Testis (tissue), 2 donors: ENCODE measurements at regions not wholly inside any gene's neighbourhood (a gene's known extent, or its start where the extent isn't known, plus 50 kb on each side); places are given as distances from the start of the nearest gene placed in this dataset.

ENCODE experiments used
- DNase-seq: peaks from one replicate; pipeline ENCODE4 v3.0.0-alpha.2; 2019
- H3K27ac ChIP-seq, 2 donors: fragments of 200-600 bp; sonication (generic); one replicate each; pipeline ENCODE4 v1.5.1; 2019
- H3K27me3 ChIP-seq: fragments of 200-600 bp; sonication (generic); one replicate; pipeline ENCODE4 v1.5.1; 2019
- H3K36me3 ChIP-seq: fragments of 200-600 bp; sonication (generic); one replicate; pipeline ENCODE4 v1.5.1; 2017; ENCODE audit warnings: low read depth; ENCODE audit errors: missing control alignments
- H3K4me1 ChIP-seq: fragments of 200-600 bp; sonication (generic); one replicate; pipeline ENCODE4 v1.5.1; 2019
- H3K4me3 ChIP-seq, 2 donors: fragments of 200-600 bp; sonication (generic); one replicate each; pipeline ENCODE4 v1.5.1; 2017 to 2019
- H3K9me3 ChIP-seq: fragments of 200-600 bp; sonication (generic); one replicate; pipeline ENCODE4 v1.5.1; 2017
- CTCF ChIP-seq, 3 experiments: fragments of 450-650 bp in 2 of 3; fragments of 200-600 bp in 1 of 3; sonication (generic) in 1 of 3; IDR thresholded peaks; one replicate each; pipeline ENCODE4 v1.5.1; 2016 to 2019; ENCODE audit warnings: antibody characterized with exemption in 3 of 3, mild to moderate bottlenecking in 2 of 3, moderate library complexity in 1 of 3
- POLR2A ChIP-seq: fragments of 450-650 bp; IDR thresholded peaks from one replicate; pipeline ENCODE4 v1.6.1; 2017; ENCODE audit warnings: antibody characterized with exemption, mild to moderate bottlenecking, moderate library complexity
- WGBS, 2 donors: methylation state at CpG; one replicate each; pipeline ENCODE4 v1.1.5; 2018; 5-methylcytosine and 5-hydroxymethylcytosine counted together
- intact Hi-C: fragments of 100-400 bp; cut with DNase I; formaldehyde crosslinking; loops from one replicate; pipeline ENCODE4 v1.15.1; 2023; ENCODE audit warnings: low total_unique reads

- no peak for DNase-seq
- intact Hi-C loops = no loop called here
- H3K36me3 ChIP-seq = no peaks in the 10 kb centered on the region
- no peaks in the 10 kb centered on the region for H3K27me3 ChIP-seq
- H3K4me1 ChIP-seq = no peaks in the 10 kb centered on the region
- no peak overlapping the region for H3K4me3 ChIP-seq
- H3K9me3 ChIP-seq = no peaks in the 10 kb centered on the region
- 85 to 97% methylated on average over 2 of the region's 2 CpGs for WGBS, 2 donors
- no peak overlapping the region for H3K27ac ChIP-seq
- TF ChIP-seq CTCF (IDR thresholded peaks at IDR 0.05) (no peak), POLR2A (no peak)
Observed at GRCh38 chr2:181320638-181321037, 136.5 kb upstream of the ITGA4 start.

- intact Hi-C loops = no loop called here
- Histone ChIP-seq H3K4me1 (no peaks in the 10 kb centered on the region), H3K36me3 (no peaks in the 10 kb centered on the region), H3K27ac (no peak overlapping the region), H3K9me3 (no peaks in the 10 kb centered on the region), H3K4me3 (no peak overlapping the region), H3K27me3 (no peaks in the 10 kb centered on the region)
- no peak for DNase-seq
- TF ChIP-seq POLR2A (no peak), CTCF (IDR thresholded peaks at IDR 0.05) (no peak)
Observed at GRCh38 chr2:181324912-181325311, 132.3 kb upstream of the ITGA4 start.

GRCh38 chr2:181326661-181327060, 130.5 kb upstream of the ITGA4 start:
- no peaks in the 10 kb centered on the region for H3K9me3 ChIP-seq
- no peaks in the 10 kb centered on the region for H3K4me1 ChIP-seq
- H3K27me3 ChIP-seq = no peaks in the 10 kb centered on the region
- no peak for DNase-seq
- TF ChIP-seq CTCF (IDR thresholded peaks at IDR 0.05) = no peak
- TF ChIP-seq POLR2A = no peak
- no peak overlapping the region for H3K27ac ChIP-seq
- H3K4me3 ChIP-seq = no peak overlapping the region
- intact Hi-C loops = no loop called here
- 73 to 80% methylated on average over 2 of the region's 2 CpGs for WGBS, 2 donors
- no peaks in the 10 kb centered on the region for H3K36me3 ChIP-seq

GRCh38 chr2:181330286-181330685, 126.9 kb upstream of the ITGA4 start:
- intact Hi-C loops = no loop called here
- TF ChIP-seq CTCF (IDR thresholded peaks at IDR 0.05) = no peak
- H3K4me1 ChIP-seq = no peaks in the 10 kb centered on the region
- DNase-seq = no peak
- H3K36me3 ChIP-seq = no peaks in the 10 kb centered on the region
- H3K9me3 ChIP-seq = no peaks in the 10 kb centered on the region
- H3K27ac ChIP-seq = no peak overlapping the region
- H3K4me3 ChIP-seq = no peak overlapping the region
- H3K27me3 ChIP-seq = no peaks in the 10 kb centered on the region
- 90 to 97% methylated on average over 1 of the region's 1 CpG for WGBS, 2 donors

GRCh38 chr2:181332044-181332605, 125.1 kb upstream of the ITGA4 start:
- Histone ChIP-seq H3K9me3 (no peaks in the 10 kb centered on the region), H3K27ac (no peak overlapping the region), H3K36me3 (no peaks in the 10 kb centered on the region), H3K27me3 (no peaks in the 10 kb centered on the region), H3K4me3 (no peak overlapping the region), H3K4me1 (no peaks in the 10 kb centered on the region)
- no peak for DNase-seq
- TF ChIP-seq CTCF (IDR thresholded peaks at IDR 0.05) (no peak), POLR2A (no peak)
- 82 to 84% methylated on average over 3 of the region's 3 CpGs for WGBS, 2 donors
- intact Hi-C loops = no loop called here
